ENCODE measurements at regions not wholly inside any gene's neighbourhood (a gene's known extent, or its start where the extent isn't known, plus 50 kb on each side); places are given as distances from the start of the nearest gene placed in this dataset.
"Not testable (repeated sequence)": the region's sequence is repeated elsewhere in the genome, so short reads cannot be mapped to it uniquely, and the experiment has no call there.

- TF ChIP-seq, protein P1, sequence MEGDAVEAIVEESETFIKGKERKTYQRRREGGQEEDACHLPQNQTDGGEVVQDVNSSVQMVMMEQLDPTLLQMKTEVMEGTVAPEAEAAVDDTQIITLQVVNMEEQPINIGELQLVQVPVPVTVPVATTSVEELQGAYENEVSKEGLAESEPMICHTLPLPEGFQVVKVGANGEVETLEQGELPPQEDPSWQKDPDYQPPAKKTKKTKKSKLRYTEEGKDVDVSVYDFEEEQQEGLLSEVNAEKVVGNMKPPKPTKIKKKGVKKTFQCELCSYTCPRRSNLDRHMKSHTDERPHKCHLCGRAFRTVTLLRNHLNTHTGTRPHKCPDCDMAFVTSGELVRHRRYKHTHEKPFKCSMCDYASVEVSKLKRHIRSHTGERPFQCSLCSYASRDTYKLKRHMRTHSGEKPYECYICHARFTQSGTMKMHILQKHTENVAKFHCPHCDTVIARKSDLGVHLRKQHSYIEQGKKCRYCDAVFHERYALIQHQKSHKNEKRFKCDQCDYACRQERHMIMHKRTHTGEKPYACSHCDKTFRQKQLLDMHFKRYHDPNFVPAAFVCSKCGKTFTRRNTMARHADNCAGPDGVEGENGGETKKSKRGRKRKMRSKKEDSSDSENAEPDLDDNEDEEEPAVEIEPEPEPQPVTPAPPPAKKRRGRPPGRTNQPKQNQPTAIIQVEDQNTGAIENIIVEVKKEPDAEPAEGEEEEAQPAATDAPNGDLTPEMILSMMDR (IDR thresholded peaks at IDR 0.05; ENCODE audit: low read depth, low read length) = no peak
- no peak overlapping the region for H3K27ac ChIP-seq
- no peaks in the 10 kb centered on the region for H3K9me3 ChIP-seq (ENCODE audit: low read depth)
- no peaks in the 10 kb centered on the region for H3K36me3 ChIP-seq
- no peak for DNase-seq (ENCODE audit: low read depth in 1 of 2, low spot score in 1 of 2)
- H3K4me3 ChIP-seq = no peak overlapping the region
- H3K27me3 ChIP-seq = no peaks in the 10 kb centered on the region
- H3K4me1 ChIP-seq (ENCODE audit: low read depth) = peaks cover 8% of the 10 kb centered on the region
These were observed 177.1 kb downstream of the RNF144A start for GRCh38 chr2:7094231-7094741.

GRCh38 chr2:7096726-7097352, 179.6 kb downstream of the RNF144A start:
- Histone ChIP-seq H3K4me3 (no peak overlapping the region), H3K4me1 (ENCODE audit: low read depth) (peaks cover 10% of the 10 kb centered on the region), H3K27me3 (no peaks in the 10 kb centered on the region), H3K9me3 (ENCODE audit: low read depth) (no peaks in the 10 kb centered on the region), H3K27ac (no peak overlapping the region), H3K36me3 (no peaks in the 10 kb centered on the region)
- TF ChIP-seq, protein P1 (IDR thresholded peaks at IDR 0.05; ENCODE audit: low read depth, low read length) = no peak
- DNase-seq (ENCODE audit: low read depth in 1 of 2, low spot score in 1 of 2) = no peak

- no peak overlapping the region for H3K4me3 ChIP-seq
- TF ChIP-seq, protein P1 (IDR thresholded peaks at IDR 0.05; ENCODE audit: low read depth, low read length) = peak; percentile 97
- H3K9me3 ChIP-seq (ENCODE audit: low read depth) = no peaks in the 10 kb centered on the region
These were observed 180.2 kb downstream of the RNF144A start for GRCh38 chr2:7097353-7097895.

GRCh38 chr2:7098816-7099215, 181.6 kb downstream of the RNF144A start:
- TF ChIP-seq, protein P1 (IDR thresholded peaks at IDR 0.05; ENCODE audit: low read depth, low read length) = no peak
- Histone ChIP-seq H3K27ac (peak overlapping the region; percentile 59), H3K27me3 (no peaks in the 10 kb centered on the region), H3K4me1 (ENCODE audit: low read depth) (peaks cover 13% of the 10 kb centered on the region), H3K36me3 (no peaks in the 10 kb centered on the region), H3K9me3 (ENCODE audit: low read depth) (no peaks in the 10 kb centered on the region), H3K4me3 (no peak overlapping the region)
- DNase-seq (ENCODE audit: low read depth in 1 of 2, low spot score in 1 of 2) = peak in 1 of 2 donors; percentile 49

More at GRCh38 chr2:7097353-7097895, 180.2 kb downstream of the RNF144A start:
- Histone ChIP-seq H3K36me3 (no peaks in the 10 kb centered on the region), H3K27me3 (no peaks in the 10 kb centered on the region), H3K4me1 (ENCODE audit: low read depth) (peaks cover 10% of the 10 kb centered on the region), H3K27ac (no peak overlapping the region)
- peak; percentile 73 to 74 for DNase-seq (ENCODE audit: low read depth in 1 of 2, low spot score in 1 of 2)

DNA sequence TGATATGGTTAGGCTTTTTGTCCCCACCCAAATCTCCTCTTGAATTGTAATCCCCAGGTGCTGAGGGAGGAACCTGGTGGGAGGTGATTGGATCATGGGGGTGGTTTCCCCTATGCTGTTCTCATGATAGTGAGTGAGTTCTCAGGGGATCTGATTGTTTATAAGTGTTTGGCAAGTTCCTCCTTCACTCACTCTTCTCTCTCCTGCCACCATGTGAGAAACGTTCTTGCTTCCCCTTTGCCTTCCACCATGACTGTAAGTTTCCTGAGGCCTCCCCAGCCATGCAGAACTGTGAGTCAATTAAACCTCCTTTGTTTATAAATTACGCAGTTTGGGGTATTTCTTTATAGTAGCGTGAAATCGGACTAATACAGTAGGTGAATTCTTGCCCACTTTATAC, 182.5 kb downstream of the RNF144A start:
- H3K4me1 ChIP-seq (ENCODE audit: low read depth) = peaks cover 13% of the 10 kb centered on the region
- not testable (repeated sequence) for H3K36me3 ChIP-seq; H3K4me3 ChIP-seq; H3K9me3 ChIP-seq (ENCODE audit: low read depth); H3K27me3 ChIP-seq; DNase-seq (ENCODE audit: low read depth in 1 of 2, low spot score in 1 of 2); H3K27ac ChIP-seq

DNA sequence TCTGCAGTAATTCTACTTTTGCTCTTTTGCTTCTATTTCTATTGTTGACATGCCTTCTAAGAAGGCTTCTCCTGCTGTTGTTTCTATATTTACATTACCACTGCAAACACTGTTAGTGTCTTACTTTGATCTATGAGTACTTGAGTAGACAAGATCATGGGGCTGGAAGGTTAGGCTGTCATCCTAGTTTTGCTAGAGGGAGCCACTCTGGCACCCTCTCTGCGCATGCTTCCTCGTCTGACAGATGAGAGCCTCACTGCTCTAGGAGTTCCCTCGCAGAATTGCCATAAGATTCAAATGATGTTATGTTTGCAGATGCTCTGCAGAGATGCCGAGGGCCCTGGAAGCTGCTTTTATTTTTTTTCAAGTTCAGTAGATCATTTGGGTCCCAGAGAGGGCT, 185.6 kb downstream of the RNF144A start:
- TF ChIP-seq, protein P1 (IDR thresholded peaks at IDR 0.05; ENCODE audit: low read depth, low read length) = no peak
- Histone ChIP-seq H3K36me3 (no peaks in the 10 kb centered on the region), H3K27me3 (no peaks in the 10 kb centered on the region), H3K27ac (no peak overlapping the region), H3K4me3 (no peak overlapping the region), H3K9me3 (ENCODE audit: low read depth) (no peaks in the 10 kb centered on the region), H3K4me1 (ENCODE audit: low read depth) (peaks cover 13% of the 10 kb centered on the region)
- no peak for DNase-seq (ENCODE audit: low read depth in 1 of 2, low spot score in 1 of 2)
